ENCODE measurements at regions not wholly inside any gene's neighbourhood (a gene's known extent, or its start where the extent isn't known, plus 50 kb on each side); places are given as distances from the start of the nearest gene placed in this dataset.

GRCh38 chr7:54956865-54957264 lies 62.0 kb upstream of the EGFR start:
- no peaks in the 10 kb centered on the region for H3K4me1 Mint-ChIP-seq (ENCODE audit: low read depth)
- DNase-seq, result no peak
- H3K36me3 Mint-ChIP-seq (ENCODE audit: insufficient read depth in 2 of 2), result peaks cover 0 to 3% of the 10 kb centered on the region in 2 donors
- H3K27me3 Mint-ChIP-seq (ENCODE audit: low read depth), result no peaks in the 10 kb centered on the region
- H3K9me3 Mint-ChIP-seq, result no peaks in the 10 kb centered on the region
- no peak overlapping the region for H3K27ac Mint-ChIP-seq
- no peak overlapping the region for H3K4me3 Mint-ChIP-seq
- ATAC-seq (replicated peaks in 1 of 2), result no peak

DNA sequence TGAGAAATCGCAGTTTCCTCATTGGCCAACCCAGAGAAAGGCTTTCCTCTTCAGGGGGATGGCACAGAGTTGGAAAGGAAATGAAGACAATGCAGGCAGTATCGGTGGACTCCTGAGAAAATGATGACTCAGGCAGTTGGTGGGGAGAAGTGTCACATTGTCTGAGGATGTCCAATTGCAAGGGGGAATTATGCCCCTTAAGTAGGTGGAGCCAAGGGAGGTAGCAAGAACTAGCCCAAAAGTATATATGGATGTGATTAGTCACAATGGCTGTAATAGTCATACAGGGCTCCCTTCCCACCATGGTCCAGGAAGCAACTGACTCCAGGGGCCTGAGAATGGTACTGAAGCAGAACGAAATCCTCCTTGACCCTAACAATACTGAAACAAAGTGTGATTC lies 58.3 kb upstream of the EGFR start:
- Mint-ChIP-seq H3K27me3 (ENCODE audit: low read depth) (no peaks in the 10 kb centered on the region), H3K27ac (no peak overlapping the region), H3K9me3 (no peaks in the 10 kb centered on the region), H3K4me1 (ENCODE audit: low read depth) (no peaks in the 10 kb centered on the region), H3K36me3 (ENCODE audit: insufficient read depth in 2 of 2) (peaks cover 0 to 3% of the 10 kb centered on the region in 2 donors), H3K4me3 (no peak overlapping the region)
- DNase-seq (no peak), ATAC-seq (replicated peaks in 1 of 2) (no peak)

- Mint-ChIP-seq H3K27ac (no peak overlapping the region), H3K4me1 (ENCODE audit: low read depth) (no peaks in the 10 kb centered on the region)
These were observed 57.4 kb upstream of the EGFR start for GRCh38 chr7:54961391-54961790.

GRCh38 chr7:54963155-54963554 lies 55.7 kb upstream of the EGFR start:
- no peaks in the 10 kb centered on the region for H3K4me1 Mint-ChIP-seq (ENCODE audit: low read depth)

More at GRCh38 chr7:54961391-54961790, 57.4 kb upstream of the EGFR start:
- ATAC-seq (replicated peaks in 1 of 2) (no peak), DNase-seq (no peak)
- no peaks in the 10 kb centered on the region for H3K27me3 Mint-ChIP-seq (ENCODE audit: low read depth)
- H3K4me3 Mint-ChIP-seq, result no peak overlapping the region
- no peaks in the 10 kb centered on the region for H3K9me3 Mint-ChIP-seq
- peaks cover 0 to 3% of the 10 kb centered on the region in 2 donors for H3K36me3 Mint-ChIP-seq (ENCODE audit: insufficient read depth in 2 of 2)

GRCh38 chr7:54964136-54964535 lies 54.7 kb upstream of the EGFR start:
- ATAC-seq (replicated peaks in 1 of 2) (no peak), DNase-seq (no peak)
- Mint-ChIP-seq H3K4me3 (no peak overlapping the region), H3K4me1 (ENCODE audit: low read depth) (no peaks in the 10 kb centered on the region), H3K27me3 (ENCODE audit: low read depth) (peaks cover 4% of the 10 kb centered on the region), H3K9me3 (no peaks in the 10 kb centered on the region), H3K27ac (no peak overlapping the region), H3K36me3 (ENCODE audit: insufficient read depth in 2 of 2) (no peaks in the 10 kb centered on the region)

More at GRCh38 chr7:54963155-54963554, 55.7 kb upstream of the EGFR start:
- H3K9me3 Mint-ChIP-seq, result no peaks in the 10 kb centered on the region
- H3K36me3 Mint-ChIP-seq (ENCODE audit: insufficient read depth in 2 of 2), result no peaks in the 10 kb centered on the region
- no peak overlapping the region for H3K27ac Mint-ChIP-seq
- H3K4me3 Mint-ChIP-seq, result no peak overlapping the region
- H3K27me3 Mint-ChIP-seq (ENCODE audit: low read depth), result no peaks in the 10 kb centered on the region
- ATAC-seq (replicated peaks in 1 of 2) (no peak), DNase-seq (no peak)

DNA sequence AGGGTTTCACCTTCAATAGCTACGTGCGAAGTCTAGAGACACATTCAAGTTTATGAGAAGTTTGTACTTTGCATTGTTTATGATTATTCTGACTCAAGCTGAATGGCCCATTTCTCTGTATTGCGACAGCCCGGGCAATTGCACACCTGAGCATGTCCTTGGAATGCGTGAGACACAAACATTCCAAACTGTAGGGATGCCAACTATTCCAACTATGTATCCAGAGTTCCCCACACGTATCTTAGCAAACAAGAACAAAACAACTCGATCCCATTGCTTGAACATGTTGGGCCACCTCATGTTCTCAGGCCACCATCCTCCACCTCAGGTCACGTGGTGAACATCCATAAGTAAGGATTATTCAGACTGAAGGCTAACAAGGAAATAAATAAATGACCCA lies 51.4 kb upstream of the EGFR start:
- Mint-ChIP-seq H3K4me1 (ENCODE audit: low read depth) (no peaks in the 10 kb centered on the region), H3K36me3 (ENCODE audit: insufficient read depth in 2 of 2) (no peaks in the 10 kb centered on the region), H3K4me3 (no peak overlapping the region), H3K9me3 (peaks cover 0 to 3% of the 10 kb centered on the region in 2 donors), H3K27ac (no peak overlapping the region), H3K27me3 (ENCODE audit: low read depth) (peaks cover 6% of the 10 kb centered on the region)
- DNase-seq (no peak), ATAC-seq (replicated peaks in 1 of 2) (no peak)

- Mint-ChIP-seq H3K36me3 (ENCODE audit: insufficient read depth in 2 of 2) (peaks cover 0 to 2% of the 10 kb centered on the region in 2 donors), H3K4me1 (ENCODE audit: low read depth) (no peaks in the 10 kb centered on the region), H3K27ac (no peak overlapping the region), H3K27me3 (ENCODE audit: low read depth) (peaks cover 6% of the 10 kb centered on the region), H3K4me3 (no peak overlapping the region), H3K9me3 (peaks cover 3% of the 10 kb centered on the region in 2 donors)
- DNase-seq, result no peak
- ATAC-seq (replicated peaks in 1 of 2), result no peak
These were observed 50.8 kb upstream of the EGFR start for GRCh38 chr7:54968018-54968417.
